ENCODE measurements at regions not wholly inside any gene's neighbourhood (a gene's known extent, or its start where the extent isn't known, plus 50 kb on each side); places are given as distances from the start of the nearest gene placed in this dataset.

- TF ChIP-seq CHD7 (IDR thresholded peaks at IDR 0.05; ENCODE audit: insufficient replicate concordance, low read length) (no peak), ZNF274 (IDR thresholded peaks at IDR 0.05; ENCODE audit: borderline replicate concordance, extremely low read depth, low read length) (no peak), SRF (IDR thresholded peaks at IDR 0.05; ENCODE audit: low read depth, low read length) (no peak), RAD21 (IDR thresholded peaks at IDR 0.05 in 1 of 2, conservative IDR thresholded peaks at IDR 0.05 in 1 of 2; ENCODE audit: low read depth in 2 of 2, low read length in 2 of 2) (peak; percentile 77 to 79), RNF2 (IDR thresholded peaks at IDR 0.05; ENCODE audit: borderline replicate concordance, low read depth, low read length, missing control alignments, poor library complexity, severe bottlenecking) (no peak), SUZ12 (IDR thresholded peaks at IDR 0.05; ENCODE audit: low read length) (no peak), KDM1A (IDR thresholded peaks at IDR 0.05; ENCODE audit: borderline replicate concordance, low read length) (no peak), E2F6 (IDR thresholded peaks at IDR 0.05) (no peak), EP300 (IDR thresholded peaks at IDR 0.05; ENCODE audit: borderline replicate concordance in 1 of 2, low read depth in 2 of 2, low read length in 2 of 2) (no peak)
Observed at GRCh38 chr2:215828528-215829184, 184.7 kb downstream of the MREG start (continued).

Measured in H1 (cell line).